ENCODE measurements at regions not wholly inside any gene's neighbourhood (a gene's known extent, or its start where the extent isn't known, plus 50 kb on each side); places are given as distances from the start of the nearest gene placed in this dataset.

- H3K27ac Mint-ChIP-seq, result peak overlapping the region; percentile 44; the same call in 1 of the 2 replicates
- peak; percentile 80 for ATAC-seq
Observed at GRCh38 chr3:10619989-10620832, 114.8 kb upstream of the ATP2B2 start.

More at GRCh38 chr3:10619989-10620832, 114.8 kb upstream of the ATP2B2 start:
- H3K27me3 ChIP-seq (ENCODE audit: insufficient read depth), result no peaks in the 10 kb centered on the region
- 0 out of 2 replicates have a peak overlapping the region, but pooled peaks have one; percentile 52 for H2AFZ ChIP-seq
- Mint-ChIP-seq H3K27me3 (ENCODE audit: insufficient read depth, low read depth, poor library complexity) (peaks cover under 1% of the 10 kb centered on the region), H3K4me1 (peaks cover 4% of the 10 kb centered on the region; the same call in 2 of the 3 replicates), H3K36me3 (ENCODE audit: low read depth) (no peaks in the 10 kb centered on the region; the same call in 2 of the 3 replicates), H3K4me3 (no peak overlapping the region), H3K9me3 (no peaks in the 10 kb centered on the region; the same call in 2 of the 3 replicates)
- TF ChIP-seq, protein P1, sequence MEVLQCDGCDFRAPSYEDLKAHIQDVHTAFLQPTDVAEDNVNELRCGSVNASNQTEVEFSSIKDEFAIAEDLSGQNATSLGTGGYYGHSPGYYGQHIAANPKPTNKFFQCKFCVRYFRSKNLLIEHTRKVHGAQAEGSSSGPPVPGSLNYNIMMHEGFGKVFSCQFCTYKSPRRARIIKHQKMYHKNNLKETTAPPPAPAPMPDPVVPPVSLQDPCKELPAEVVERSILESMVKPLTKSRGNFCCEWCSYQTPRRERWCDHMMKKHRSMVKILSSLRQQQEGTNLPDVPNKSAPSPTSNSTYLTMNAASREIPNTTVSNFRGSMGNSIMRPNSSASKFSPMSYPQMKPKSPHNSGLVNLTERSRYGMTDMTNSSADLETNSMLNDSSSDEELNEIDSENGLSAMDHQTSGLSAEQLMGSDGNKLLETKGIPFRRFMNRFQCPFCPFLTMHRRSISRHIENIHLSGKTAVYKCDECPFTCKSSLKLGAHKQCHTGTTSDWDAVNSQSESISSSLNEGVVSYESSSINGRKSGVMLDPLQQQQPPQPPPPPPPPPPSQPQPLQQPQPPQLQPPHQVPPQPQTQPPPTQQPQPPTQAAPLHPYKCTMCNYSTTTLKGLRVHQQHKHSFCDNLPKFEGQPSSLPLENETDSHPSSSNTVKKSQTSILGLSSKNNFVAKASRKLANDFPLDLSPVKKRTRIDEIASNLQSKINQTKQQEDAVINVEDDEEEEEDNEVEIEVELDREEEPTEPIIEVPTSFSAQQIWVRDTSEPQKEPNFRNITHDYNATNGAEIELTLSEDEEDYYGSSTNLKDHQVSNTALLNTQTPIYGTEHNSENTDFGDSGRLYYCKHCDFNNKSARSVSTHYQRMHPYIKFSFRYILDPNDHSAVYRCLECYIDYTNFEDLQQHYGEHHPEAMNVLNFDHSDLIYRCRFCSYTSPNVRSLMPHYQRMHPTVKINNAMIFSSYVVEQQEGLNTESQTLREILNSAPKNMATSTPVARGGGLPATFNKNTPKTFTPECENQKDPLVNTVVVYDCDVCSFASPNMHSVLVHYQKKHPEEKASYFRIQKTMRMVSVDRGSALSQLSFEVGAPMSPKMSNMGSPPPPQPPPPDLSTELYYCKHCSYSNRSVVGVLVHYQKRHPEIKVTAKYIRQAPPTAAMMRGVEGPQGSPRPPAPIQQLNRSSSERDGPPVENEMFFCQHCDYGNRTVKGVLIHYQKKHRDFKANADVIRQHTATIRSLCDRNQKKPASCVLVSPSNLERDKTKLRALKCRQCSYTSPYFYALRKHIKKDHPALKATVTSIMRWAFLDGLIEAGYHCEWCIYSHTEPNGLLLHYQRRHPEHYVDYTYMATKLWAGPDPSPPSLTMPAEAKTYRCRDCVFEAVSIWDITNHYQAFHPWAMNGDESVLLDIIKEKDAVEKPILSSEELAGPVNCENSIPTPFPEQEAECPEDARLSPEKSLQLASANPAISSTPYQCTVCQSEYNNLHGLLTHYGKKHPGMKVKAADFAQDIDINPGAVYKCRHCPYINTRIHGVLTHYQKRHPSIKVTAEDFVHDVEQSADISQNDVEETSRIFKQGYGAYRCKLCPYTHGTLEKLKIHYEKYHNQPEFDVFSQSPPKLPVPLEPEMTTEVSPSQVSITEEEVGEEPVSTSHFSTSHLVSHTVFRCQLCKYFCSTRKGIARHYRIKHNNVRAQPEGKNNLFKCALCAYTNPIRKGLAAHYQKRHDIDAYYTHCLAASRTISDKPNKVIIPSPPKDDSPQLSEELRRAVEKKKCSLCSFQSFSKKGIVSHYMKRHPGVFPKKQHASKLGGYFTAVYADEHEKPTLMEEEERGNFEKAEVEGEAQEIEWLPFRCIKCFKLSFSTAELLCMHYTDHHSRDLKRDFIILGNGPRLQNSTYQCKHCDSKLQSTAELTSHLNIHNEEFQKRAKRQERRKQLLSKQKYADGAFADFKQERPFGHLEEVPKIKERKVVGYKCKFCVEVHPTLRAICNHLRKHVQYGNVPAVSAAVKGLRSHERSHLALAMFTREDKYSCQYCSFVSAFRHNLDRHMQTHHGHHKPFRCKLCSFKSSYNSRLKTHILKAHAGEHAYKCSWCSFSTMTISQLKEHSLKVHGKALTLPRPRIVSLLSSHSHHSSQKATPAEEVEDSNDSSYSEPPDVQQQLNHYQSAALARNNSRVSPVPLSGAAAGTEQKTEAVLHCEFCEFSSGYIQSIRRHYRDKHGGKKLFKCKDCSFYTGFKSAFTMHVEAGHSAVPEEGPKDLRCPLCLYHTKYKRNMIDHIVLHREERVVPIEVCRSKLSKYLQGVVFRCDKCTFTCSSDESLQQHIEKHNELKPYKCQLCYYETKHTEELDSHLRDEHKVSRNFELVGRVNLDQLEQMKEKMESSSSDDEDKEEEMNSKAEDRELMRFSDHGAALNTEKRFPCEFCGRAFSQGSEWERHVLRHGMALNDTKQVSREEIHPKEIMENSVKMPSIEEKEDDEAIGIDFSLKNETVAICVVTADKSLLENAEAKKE (CRISPR knock-in tag; IDR thresholded peaks at IDR 0.05), result no peak
- TF ChIP-seq, protein P2, sequence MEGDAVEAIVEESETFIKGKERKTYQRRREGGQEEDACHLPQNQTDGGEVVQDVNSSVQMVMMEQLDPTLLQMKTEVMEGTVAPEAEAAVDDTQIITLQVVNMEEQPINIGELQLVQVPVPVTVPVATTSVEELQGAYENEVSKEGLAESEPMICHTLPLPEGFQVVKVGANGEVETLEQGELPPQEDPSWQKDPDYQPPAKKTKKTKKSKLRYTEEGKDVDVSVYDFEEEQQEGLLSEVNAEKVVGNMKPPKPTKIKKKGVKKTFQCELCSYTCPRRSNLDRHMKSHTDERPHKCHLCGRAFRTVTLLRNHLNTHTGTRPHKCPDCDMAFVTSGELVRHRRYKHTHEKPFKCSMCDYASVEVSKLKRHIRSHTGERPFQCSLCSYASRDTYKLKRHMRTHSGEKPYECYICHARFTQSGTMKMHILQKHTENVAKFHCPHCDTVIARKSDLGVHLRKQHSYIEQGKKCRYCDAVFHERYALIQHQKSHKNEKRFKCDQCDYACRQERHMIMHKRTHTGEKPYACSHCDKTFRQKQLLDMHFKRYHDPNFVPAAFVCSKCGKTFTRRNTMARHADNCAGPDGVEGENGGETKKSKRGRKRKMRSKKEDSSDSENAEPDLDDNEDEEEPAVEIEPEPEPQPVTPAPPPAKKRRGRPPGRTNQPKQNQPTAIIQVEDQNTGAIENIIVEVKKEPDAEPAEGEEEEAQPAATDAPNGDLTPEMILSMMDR (conservative IDR thresholded peaks at IDR 0.05; ENCODE audit: low read depth in 2 of 2), result peak in 1 of 2 experiments; percentile 36; a peak in 2 of 4 replicates
- TF ChIP-seq CREB1 (CRISPR knock-in tag; IDR thresholded peaks at IDR 0.05; ENCODE audit: low read depth) (no peak), ZNF331 (CRISPR knock-in tag; IDR thresholded peaks at IDR 0.05; ENCODE audit: low read depth) (no peak), EZH2 (IDR thresholded peaks at IDR 0.05; ENCODE audit: low read depth, unreplicated experiment) (no peak), EZH2phosphoT487 (IDR thresholded peaks at IDR 0.05; ENCODE audit: unreplicated experiment) (no peak), POLR2AphosphoS5 (IDR thresholded peaks at IDR 0.05; ENCODE audit: low read depth) (no peak), REST (IDR thresholded peaks at IDR 0.05; ENCODE audit: unreplicated experiment) (no peak)
- TF ChIP-seq, protein P3, sequence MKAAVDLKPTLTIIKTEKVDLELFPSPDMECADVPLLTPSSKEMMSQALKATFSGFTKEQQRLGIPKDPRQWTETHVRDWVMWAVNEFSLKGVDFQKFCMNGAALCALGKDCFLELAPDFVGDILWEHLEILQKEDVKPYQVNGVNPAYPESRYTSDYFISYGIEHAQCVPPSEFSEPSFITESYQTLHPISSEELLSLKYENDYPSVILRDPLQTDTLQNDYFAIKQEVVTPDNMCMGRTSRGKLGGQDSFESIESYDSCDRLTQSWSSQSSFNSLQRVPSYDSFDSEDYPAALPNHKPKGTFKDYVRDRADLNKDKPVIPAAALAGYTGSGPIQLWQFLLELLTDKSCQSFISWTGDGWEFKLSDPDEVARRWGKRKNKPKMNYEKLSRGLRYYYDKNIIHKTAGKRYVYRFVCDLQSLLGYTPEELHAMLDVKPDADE (IDR thresholded peaks at IDR 0.05), result no peak
- H3K4me1 ChIP-seq (ENCODE audit: insufficient read depth), result no peaks in the 10 kb centered on the region
- no peaks in the 10 kb centered on the region for H4K20me1 ChIP-seq (replicated peaks; ENCODE audit: insufficient read depth)
- H3K9me2 ChIP-seq (ENCODE audit: insufficient read depth), result no peaks in the 10 kb centered on the region
- no peak overlapping the region for H3K27ac ChIP-seq (ENCODE audit: low read depth)
- no peaks in the 10 kb centered on the region for H3K36me3 ChIP-seq (ENCODE audit: insufficient read depth)
- no peaks in the 10 kb centered on the region for H3F3A ChIP-seq (replicated peaks; ENCODE audit: low read depth)
- H3K4me2 ChIP-seq, result no peak overlapping the region
- no peak overlapping the region for H3K4me3 ChIP-seq
- no peak for DNase-seq (ENCODE audit: low spot score)
- H3K79me2 ChIP-seq (replicated peaks; ENCODE audit: insufficient read depth), result no peaks in the 10 kb centered on the region
